CD4-positive, alpha-beta T cell treated with Interleukin-6 for 4 hours (primary cell): ENCODE measurements at regions not wholly inside any gene's neighbourhood (a gene's known extent, or its start where the extent isn't known, plus 50 kb on each side); places are given as distances from the start of the nearest gene placed in this dataset.

Experiments used
- DNase-seq: peaks from one replicate; pipeline ENCODE4 v3.0.0-alpha.2; 2020; ENCODE audit warnings: mixed read lengths

GRCh38 chr10:3451516-3452172 lies 279.1 kb upstream of the PITRM1 start:
- no peak for DNase-seq

- no peak for DNase-seq
Measured at GRCh38 chr10:3446221-3446620, 273.6 kb upstream of the PITRM1 start.

- no peak for DNase-seq
Measured at GRCh38 chr10:3445648-3446047, 273.1 kb upstream of the PITRM1 start.

GRCh38 chr10:3442451-3442990 lies 269.9 kb upstream of the PITRM1 start:
- DNase-seq: no peak

GRCh38 chr10:3439183-3439582 lies 266.6 kb upstream of the PITRM1 start:
- DNase-seq: no peak

- no peak for DNase-seq
Measured at GRCh38 chr10:3438606-3439005, 266.0 kb upstream of the PITRM1 start.

GRCh38 chr10:3435671-3436070 lies 263.1 kb upstream of the PITRM1 start:
- DNase-seq: no peak

GRCh38 chr10:3433988-3434387 lies 261.4 kb upstream of the PITRM1 start:
- no peak for DNase-seq

GRCh38 chr10:3433131-3433530 lies 260.5 kb upstream of the PITRM1 start:
- DNase-seq: no peak

- DNase-seq: no peak
Measured at GRCh38 chr10:3432081-3432825, 259.7 kb upstream of the PITRM1 start.

- DNase-seq: no peak
Measured at GRCh38 chr10:3430501-3430900, 257.9 kb upstream of the PITRM1 start.

GRCh38 chr10:3429676-3430075 lies 257.1 kb upstream of the PITRM1 start:
- DNase-seq: no peak

- no peak for DNase-seq
Measured at GRCh38 chr10:3428826-3429225, 256.2 kb upstream of the PITRM1 start.

GRCh38 chr10:3427950-3428354 lies 255.4 kb upstream of the PITRM1 start:
- DNase-seq: no peak

GRCh38 chr10:3427347-3427746 lies 254.8 kb upstream of the PITRM1 start:
- DNase-seq: no peak

- DNase-seq: no peak
Measured at GRCh38 chr10:3426190-3426845, 253.7 kb upstream of the PITRM1 start.

- DNase-seq: no peak
Measured at GRCh38 chr10:3425716-3426115, 253.1 kb upstream of the PITRM1 start.

GRCh38 chr10:3425261-3425660 lies 252.7 kb upstream of the PITRM1 start:
- no peak for DNase-seq

- DNase-seq: no peak
Measured at GRCh38 chr10:3424111-3424851, 251.7 kb upstream of the PITRM1 start.

- no peak for DNase-seq
Measured at GRCh38 chr10:3423384-3423783, 250.8 kb upstream of the PITRM1 start.

GRCh38 chr10:3422282-3422681 lies 249.7 kb upstream of the PITRM1 start:
- no peak for DNase-seq

- DNase-seq: no peak
Measured at GRCh38 chr10:3421537-3422257, 249.1 kb upstream of the PITRM1 start.
